Fibroblast of lung (primary cell): ENCODE measurements at regions not wholly inside any gene's neighbourhood (a gene's known extent, or its start where the extent isn't known, plus 50 kb on each side); places are given as distances from the start of the nearest gene placed in this dataset.

Source experiments
- DNase-seq, 2 donors: peaks; one replicate each; pipeline versions ENCODE4 v3.0.0 to v3.0.0-alpha.2; 2010; ENCODE audit warnings: low read depth in 2 of 2
- H2AFZ ChIP-seq: 2 replicates; pipeline ENCODE4 v1.5.1; 2012; ENCODE audit warnings: low read length, control low read depth, inconsistent platforms
- H3K27ac ChIP-seq: 2 replicates; pipeline ENCODE4 v1.5.1; 2011; ENCODE audit warnings: low read length, control low read depth; ENCODE audit not compliant: insufficient read depth
- H3K27me3 ChIP-seq: 2 replicates; pipeline ENCODE4 v1.5.1; 2011; ENCODE audit warnings: mild to moderate bottlenecking, low read length; ENCODE audit not compliant: control insufficient read depth, insufficient read depth
- H3K36me3 ChIP-seq: 2 replicates; pipeline ENCODE4 v1.5.1; 2011; ENCODE audit warnings: low read length; ENCODE audit not compliant: control insufficient read depth, insufficient read depth
- H3K4me1 ChIP-seq: 2 replicates; pipeline ENCODE4 v1.5.1; 2011; ENCODE audit warnings: low read length; ENCODE audit not compliant: control insufficient read depth, insufficient read depth; ENCODE audit errors: extremely low read depth
- H3K4me2 ChIP-seq: 2 replicates; pipeline ENCODE4 v1.5.1; 2011; ENCODE audit warnings: low read length, control low read depth; ENCODE audit not compliant: insufficient read depth; ENCODE audit errors: extremely low read depth
- H3K4me3 ChIP-seq, 4 experiments: fragments of 200-600 bp in 1 of 4; sonication (generic) in 1 of 4; replicated peaks in 1 of 4; 2 replicates each; pipeline ENCODE4 v1.5.1; 2011 to 2016; ENCODE audit warnings: low read length in 4 of 4, low read depth in 3 of 4, mild to moderate bottlenecking in 3 of 4, control low read depth in 2 of 4, inconsistent platforms in 1 of 4, mixed read lengths in 1 of 4; ENCODE audit not compliant: insufficient read depth in 1 of 4; ENCODE audit errors: control extremely low read depth in 1 of 4
- H3K79me2 ChIP-seq: 2 replicates; pipeline ENCODE4 v1.5.1; 2012; ENCODE audit warnings: mild to moderate bottlenecking, low read length, inconsistent platforms; ENCODE audit not compliant: control insufficient read depth, insufficient read depth
- H3K9ac ChIP-seq: 2 replicates; pipeline ENCODE4 v1.5.1; 2011; ENCODE audit warnings: mild to moderate bottlenecking, low read length, control low read depth; ENCODE audit not compliant: insufficient read depth
- H3K9me3 ChIP-seq: 2 replicates; pipeline ENCODE4 v1.5.1; 2012; ENCODE audit warnings: low read depth, low read length; ENCODE audit not compliant: control insufficient read depth, insufficient read depth
- H4K20me1 ChIP-seq: 2 replicates; pipeline ENCODE4 v1.5.1; 2011; ENCODE audit warnings: low read length; ENCODE audit not compliant: control insufficient read depth, insufficient read depth; ENCODE audit errors: extremely low read depth
- EZH2 ChIP-seq: IDR thresholded peaks from 2 replicates; pipeline ENCODE4 v1.5.1; 2012; ENCODE audit warnings: low read length, control low read depth, mild to moderate bottlenecking; ENCODE audit errors: missing control alignments
- TF ChIP-seq, protein P1 (sequence below), 2 donors: IDR thresholded peaks in 1 of 2; conservative IDR thresholded peaks in 1 of 2; 1 replicate in 1 of 2; 2 replicates in 1 of 2; pipeline ENCODE4 v1.5.1; 2011 to 2012; ENCODE audit warnings: low read length in 2 of 2, control low read depth in 1 of 2, inconsistent platforms in 1 of 2, low read depth in 1 of 2, mild to moderate bottlenecking in 1 of 2

DNA sequence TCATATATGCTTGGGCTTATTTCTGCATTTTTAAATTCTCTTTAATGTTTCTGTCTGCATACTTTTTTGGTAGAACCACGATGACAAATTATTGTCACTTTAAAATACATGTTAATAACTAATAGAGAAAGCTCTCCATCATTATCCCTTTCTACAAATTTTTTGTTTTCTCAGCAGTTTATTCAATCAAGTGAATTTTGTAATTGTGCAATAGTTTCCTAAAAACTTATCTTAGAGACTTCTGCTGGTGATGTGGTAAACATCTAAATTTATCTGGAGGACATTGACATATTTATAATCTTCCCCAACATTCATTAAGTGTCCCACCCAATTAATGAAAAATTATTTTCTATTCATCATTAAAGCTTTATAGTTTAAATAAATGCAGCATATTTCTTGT, 215.3 kb downstream of the MEX3B start:
- no peak for DNase-seq
- H2AFZ ChIP-seq = no peak overlapping the region
- H3K4me3 ChIP-seq = no peak overlapping the region
- TF ChIP-seq EZH2 = no peak
- TF ChIP-seq, protein P1, sequence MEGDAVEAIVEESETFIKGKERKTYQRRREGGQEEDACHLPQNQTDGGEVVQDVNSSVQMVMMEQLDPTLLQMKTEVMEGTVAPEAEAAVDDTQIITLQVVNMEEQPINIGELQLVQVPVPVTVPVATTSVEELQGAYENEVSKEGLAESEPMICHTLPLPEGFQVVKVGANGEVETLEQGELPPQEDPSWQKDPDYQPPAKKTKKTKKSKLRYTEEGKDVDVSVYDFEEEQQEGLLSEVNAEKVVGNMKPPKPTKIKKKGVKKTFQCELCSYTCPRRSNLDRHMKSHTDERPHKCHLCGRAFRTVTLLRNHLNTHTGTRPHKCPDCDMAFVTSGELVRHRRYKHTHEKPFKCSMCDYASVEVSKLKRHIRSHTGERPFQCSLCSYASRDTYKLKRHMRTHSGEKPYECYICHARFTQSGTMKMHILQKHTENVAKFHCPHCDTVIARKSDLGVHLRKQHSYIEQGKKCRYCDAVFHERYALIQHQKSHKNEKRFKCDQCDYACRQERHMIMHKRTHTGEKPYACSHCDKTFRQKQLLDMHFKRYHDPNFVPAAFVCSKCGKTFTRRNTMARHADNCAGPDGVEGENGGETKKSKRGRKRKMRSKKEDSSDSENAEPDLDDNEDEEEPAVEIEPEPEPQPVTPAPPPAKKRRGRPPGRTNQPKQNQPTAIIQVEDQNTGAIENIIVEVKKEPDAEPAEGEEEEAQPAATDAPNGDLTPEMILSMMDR (conservative IDR thresholded peaks at IDR 0.05 in 1 of 2, IDR thresholded peaks at IDR 0.05 in 1 of 2; ENCODE audit: low read depth in 1 of 2, low read length in 2 of 2) = no peak
- H3K36me3 ChIP-seq = no peaks in the 10 kb centered on the region
- no peak overlapping the region for H3K9ac ChIP-seq
- no peaks in the 10 kb centered on the region for H4K20me1 ChIP-seq
- no peaks in the 10 kb centered on the region for H3K9me3 ChIP-seq
- H3K4me1 ChIP-seq = no peaks in the 10 kb centered on the region
- H3K4me2 ChIP-seq = no peak overlapping the region
- H3K27ac ChIP-seq = no peak overlapping the region
- no peaks in the 10 kb centered on the region for H3K79me2 ChIP-seq
- no peaks in the 10 kb centered on the region for H3K27me3 ChIP-seq

DNA sequence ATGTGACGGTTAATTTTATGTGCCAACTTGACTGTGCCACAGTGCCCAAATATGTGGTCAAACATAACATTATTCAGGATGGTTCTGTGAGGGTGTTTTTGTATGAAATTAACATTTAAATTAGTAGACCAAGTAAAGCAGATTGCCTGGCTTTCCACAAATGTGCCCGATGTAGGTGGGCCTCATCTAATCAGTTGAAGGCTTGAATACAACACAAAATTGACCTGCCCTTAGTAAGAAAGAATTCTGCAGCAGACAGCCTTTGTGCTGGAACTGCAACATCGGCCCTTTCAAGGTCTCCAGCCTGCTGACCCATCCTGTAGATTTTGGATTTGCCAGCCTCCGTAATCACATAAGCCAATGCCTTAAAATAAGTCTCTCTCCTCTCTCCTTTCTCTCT, 215.9 kb downstream of the MEX3B start:
- Histone ChIP-seq H3K27me3 (no peaks in the 10 kb centered on the region), H3K79me2 (no peaks in the 10 kb centered on the region), H3K36me3 (no peaks in the 10 kb centered on the region), H2AFZ (no peak overlapping the region), H4K20me1 (no peaks in the 10 kb centered on the region), H3K9ac (no peak overlapping the region), H3K9me3 (no peaks in the 10 kb centered on the region), H3K4me3 (no peak overlapping the region), H3K4me1 (no peaks in the 10 kb centered on the region), H3K27ac (no peak overlapping the region), H3K4me2 (no peak overlapping the region)
- DNase-seq = no peak
- no peak for TF ChIP-seq EZH2
- TF ChIP-seq, protein P1 (conservative IDR thresholded peaks at IDR 0.05 in 1 of 2, IDR thresholded peaks at IDR 0.05 in 1 of 2; ENCODE audit: low read depth in 1 of 2, low read length in 2 of 2) = no peak

DNA sequence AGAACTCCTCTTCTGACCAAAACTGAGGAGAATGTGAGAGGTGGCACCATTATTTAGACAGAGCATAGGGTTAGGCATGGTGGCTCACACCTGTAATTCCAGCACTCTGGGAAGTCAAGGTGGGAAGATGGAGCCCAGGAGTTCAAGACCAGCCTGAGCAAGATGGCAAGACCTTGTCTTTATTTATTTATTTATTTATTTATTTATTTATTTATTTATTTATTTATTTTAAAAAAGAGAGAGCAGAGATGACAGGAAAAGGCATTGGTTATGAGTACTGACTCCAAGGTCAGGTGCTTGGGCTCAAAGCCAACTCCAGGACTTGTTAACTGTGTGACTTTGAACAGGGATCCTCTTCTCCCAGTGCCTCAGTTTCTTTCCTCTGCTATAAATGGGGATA, 217.7 kb downstream of the MEX3B start:
- no peak overlapping the region for H3K27ac ChIP-seq
- H3K36me3 ChIP-seq = no peaks in the 10 kb centered on the region
- no peak for DNase-seq
- no peak overlapping the region for H3K9ac ChIP-seq
- H3K9me3 ChIP-seq = no peaks in the 10 kb centered on the region
- no peak for TF ChIP-seq EZH2
- TF ChIP-seq, protein P1 (conservative IDR thresholded peaks at IDR 0.05 in 1 of 2, IDR thresholded peaks at IDR 0.05 in 1 of 2; ENCODE audit: low read depth in 1 of 2, low read length in 2 of 2) = no peak
- no peaks in the 10 kb centered on the region for H3K79me2 ChIP-seq
- H3K27me3 ChIP-seq = no peaks in the 10 kb centered on the region
- no peaks in the 10 kb centered on the region for H3K4me1 ChIP-seq
- H2AFZ ChIP-seq = no peak overlapping the region
- H4K20me1 ChIP-seq = no peaks in the 10 kb centered on the region
- H3K4me2 ChIP-seq = no peak overlapping the region
- H3K4me3 ChIP-seq = no peak overlapping the region
